ENCODE measurements at regions not wholly inside any gene's neighbourhood (a gene's known extent, or its start where the extent isn't known, plus 50 kb on each side); places are given as distances from the start of the nearest gene placed in this dataset.

GRCh38 chr9:16308645-16309044 lies 561.8 kb downstream of the BNC2 start:
- TF ChIP-seq CTCF (IDR thresholded peaks at IDR 0.05) (no peak), RAD21 (conservative IDR thresholded peaks at IDR 0.05 in 1 of 2, IDR thresholded peaks at IDR 0.05 in 1 of 2) (no peak), NR3C1 (IDR thresholded peaks at IDR 0.05) (no peak)
